ENCODE measurements at regions not wholly inside any gene's neighbourhood (a gene's known extent, or its start where the extent isn't known, plus 50 kb on each side); places are given as distances from the start of the nearest gene placed in this dataset.

GRCh38 chr12:126763359-126763758 lies 1503.6 kb upstream of the TMEM132C start:
- no peak for TF ChIP-seq CTCF (IDR thresholded peaks at IDR 0.05)
- no peak for TF ChIP-seq ZFX (IDR thresholded peaks at IDR 0.05; ENCODE audit: borderline replicate concordance)
